ENCODE measurements at regions not wholly inside any gene's neighbourhood (a gene's known extent, or its start where the extent isn't known, plus 50 kb on each side); places are given as distances from the start of the nearest gene placed in this dataset.

- no peak for TF ChIP-seq JUND (IDR thresholded peaks at IDR 0.05; ENCODE audit: low read depth)
- no peak for DNase-seq (ENCODE audit: low read depth in 1 of 2, low spot score in 1 of 2)
- in situ Hi-C loops (cut with HindIII; ENCODE audit: low pct_unique_long_range_greater_than_20kb, low sequenced_read_pairs), result no loop called here
These were observed 812.2 kb upstream of the TENM3 start for GRCh38 chr4:181431006-181431405.

GRCh38 chr4:181431661-181432060 is 811.5 kb upstream of the TENM3 start:
- no peak for TF ChIP-seq JUND (IDR thresholded peaks at IDR 0.05; ENCODE audit: low read depth)
- in situ Hi-C loops (cut with HindIII; ENCODE audit: low pct_unique_long_range_greater_than_20kb, low sequenced_read_pairs), result no loop called here
- DNase-seq (ENCODE audit: low read depth in 1 of 2, low spot score in 1 of 2), result no peak

DNA sequence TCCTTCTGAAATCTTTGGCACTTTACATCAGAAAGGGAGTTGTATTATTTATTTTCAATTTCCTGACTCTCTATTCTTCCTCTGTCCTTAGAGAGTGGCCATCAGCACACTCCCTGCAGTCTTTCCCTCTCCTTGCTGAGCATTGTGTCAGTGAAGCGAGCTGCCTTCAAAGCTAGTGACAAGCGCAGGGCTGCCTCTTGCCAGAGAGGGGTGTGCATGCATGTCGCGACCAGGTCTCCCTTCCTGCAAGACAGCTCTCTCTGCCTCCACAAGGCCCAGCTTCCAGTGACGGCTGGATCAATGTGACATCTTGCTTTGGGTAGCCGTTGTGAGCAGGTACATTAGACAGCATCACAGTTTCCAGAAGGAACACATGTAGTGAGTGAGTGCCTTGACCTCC is 810.9 kb upstream of the TENM3 start:
- in situ Hi-C loops (cut with HindIII; ENCODE audit: low pct_unique_long_range_greater_than_20kb, low sequenced_read_pairs), result no loop called here
- no peak for DNase-seq (ENCODE audit: low read depth in 1 of 2, low spot score in 1 of 2)
- TF ChIP-seq JUND (IDR thresholded peaks at IDR 0.05; ENCODE audit: low read depth), result no peak

GRCh38 chr4:181437895-181438294 is 805.3 kb upstream of the TENM3 start:
- no peak for TF ChIP-seq JUND (IDR thresholded peaks at IDR 0.05; ENCODE audit: low read depth)
- in situ Hi-C loops (cut with HindIII; ENCODE audit: low pct_unique_long_range_greater_than_20kb, low sequenced_read_pairs), result no loop called here
- DNase-seq (ENCODE audit: low read depth in 1 of 2, low spot score in 1 of 2), result no peak

GRCh38 chr4:181438641-181439040 is 804.6 kb upstream of the TENM3 start:
- no peak for TF ChIP-seq JUND (IDR thresholded peaks at IDR 0.05; ENCODE audit: low read depth)
- DNase-seq (ENCODE audit: low read depth in 1 of 2, low spot score in 1 of 2), result no peak
- in situ Hi-C loops (cut with HindIII; ENCODE audit: low pct_unique_long_range_greater_than_20kb, low sequenced_read_pairs), result no loop called here

- in situ Hi-C loops (cut with HindIII; ENCODE audit: low pct_unique_long_range_greater_than_20kb, low sequenced_read_pairs), result no loop called here
- TF ChIP-seq JUND (IDR thresholded peaks at IDR 0.05; ENCODE audit: low read depth), result no peak
- no peak for DNase-seq (ENCODE audit: low read depth in 1 of 2, low spot score in 1 of 2)
These were observed 800.2 kb upstream of the TENM3 start for GRCh38 chr4:181443021-181443420.

DNA sequence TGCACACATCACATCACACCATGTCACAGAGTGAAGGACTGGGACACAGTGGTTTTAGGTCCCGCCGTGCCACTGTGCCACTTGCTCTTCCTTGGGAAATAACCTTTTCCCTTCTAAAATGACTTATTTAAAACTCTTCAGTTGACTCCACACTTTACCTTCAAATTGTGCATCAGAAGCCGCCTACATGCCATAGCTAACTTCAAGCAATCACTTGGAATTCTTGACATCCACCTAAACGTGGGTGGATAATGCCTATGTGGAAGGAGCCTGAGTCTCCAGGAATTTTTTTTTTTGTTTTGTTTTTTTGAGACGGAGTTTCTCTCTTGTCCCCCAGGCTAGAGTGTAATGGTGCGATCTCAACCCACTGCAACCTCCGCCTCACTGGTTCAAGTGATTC is 777.4 kb upstream of the TENM3 start:
- in situ Hi-C loops (cut with HindIII; ENCODE audit: low pct_unique_long_range_greater_than_20kb, low sequenced_read_pairs), result no loop called here
- TF ChIP-seq JUND (IDR thresholded peaks at IDR 0.05; ENCODE audit: low read depth), result no peak
- DNase-seq (ENCODE audit: low read depth in 1 of 2, low spot score in 1 of 2), result no peak

- TF ChIP-seq JUND (IDR thresholded peaks at IDR 0.05; ENCODE audit: low read depth), result no peak
- in situ Hi-C loops (cut with HindIII; ENCODE audit: low pct_unique_long_range_greater_than_20kb, low sequenced_read_pairs), result no loop called here
- no peak for DNase-seq (ENCODE audit: low read depth in 1 of 2, low spot score in 1 of 2)
These were observed 774.8 kb upstream of the TENM3 start for GRCh38 chr4:181468451-181468850.

GRCh38 chr4:181470306-181470705 is 772.9 kb upstream of the TENM3 start:
- in situ Hi-C loops (cut with HindIII; ENCODE audit: low pct_unique_long_range_greater_than_20kb, low sequenced_read_pairs), result no loop called here
- TF ChIP-seq JUND (IDR thresholded peaks at IDR 0.05; ENCODE audit: low read depth), result no peak
- DNase-seq (ENCODE audit: low read depth in 1 of 2, low spot score in 1 of 2), result no peak

DNA sequence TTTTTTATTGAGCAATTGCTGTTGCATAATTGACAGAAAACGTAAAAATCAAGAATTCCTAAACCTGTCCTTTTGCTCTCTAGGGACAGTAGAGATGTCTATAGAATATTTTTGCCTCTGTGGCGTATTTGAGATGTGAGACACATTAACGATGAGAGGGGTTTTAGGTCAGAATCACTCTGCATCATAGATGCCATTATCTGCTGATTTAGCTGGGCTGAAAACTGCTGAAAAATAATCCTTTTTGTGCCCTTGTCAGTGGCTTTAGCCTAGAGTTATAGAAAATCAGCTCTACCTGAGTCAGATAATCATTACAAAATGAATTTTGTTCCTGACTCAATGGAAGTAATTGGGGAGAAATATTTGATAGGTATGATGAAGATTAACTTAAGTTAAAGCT is 767.8 kb upstream of the TENM3 start:
- no peak for DNase-seq (ENCODE audit: low read depth in 1 of 2, low spot score in 1 of 2)
- in situ Hi-C loops (cut with HindIII; ENCODE audit: low pct_unique_long_range_greater_than_20kb, low sequenced_read_pairs), result no loop called here
- no peak for TF ChIP-seq JUND (IDR thresholded peaks at IDR 0.05; ENCODE audit: low read depth)

- in situ Hi-C loops (cut with HindIII; ENCODE audit: low pct_unique_long_range_greater_than_20kb, low sequenced_read_pairs), result no loop called here
These were observed 767.3 kb upstream of the TENM3 start for GRCh38 chr4:181475781-181476507.

DNA sequence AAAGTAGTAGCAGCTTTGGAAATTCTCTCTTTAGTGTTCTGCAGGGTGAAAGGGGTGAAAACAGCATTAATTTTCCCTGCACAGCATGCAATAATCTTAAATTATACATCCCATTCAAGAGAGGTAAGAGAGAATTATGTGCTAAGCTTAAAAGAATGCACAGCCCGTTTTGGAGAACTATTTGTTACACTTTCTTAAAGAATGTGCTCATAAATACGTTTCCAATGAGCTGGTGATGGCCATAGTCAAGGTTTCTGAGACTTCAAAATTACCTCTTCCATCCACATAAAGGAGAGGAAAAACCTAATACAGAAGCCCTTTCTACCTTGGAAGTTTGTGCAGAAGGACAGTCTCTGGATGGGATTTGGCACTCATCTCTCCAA is 766.7 kb upstream of the TENM3 start:
- in situ Hi-C loops (cut with HindIII; ENCODE audit: low pct_unique_long_range_greater_than_20kb, low sequenced_read_pairs), result no loop called here
- no peak for TF ChIP-seq JUND (IDR thresholded peaks at IDR 0.05; ENCODE audit: low read depth)
- no peak for DNase-seq (ENCODE audit: low read depth in 1 of 2, low spot score in 1 of 2)

More at GRCh38 chr4:181475781-181476507, 767.3 kb upstream of the TENM3 start:
- no peak for TF ChIP-seq JUND (IDR thresholded peaks at IDR 0.05; ENCODE audit: low read depth)
- no peak for DNase-seq (ENCODE audit: low read depth in 1 of 2, low spot score in 1 of 2)

DNA sequence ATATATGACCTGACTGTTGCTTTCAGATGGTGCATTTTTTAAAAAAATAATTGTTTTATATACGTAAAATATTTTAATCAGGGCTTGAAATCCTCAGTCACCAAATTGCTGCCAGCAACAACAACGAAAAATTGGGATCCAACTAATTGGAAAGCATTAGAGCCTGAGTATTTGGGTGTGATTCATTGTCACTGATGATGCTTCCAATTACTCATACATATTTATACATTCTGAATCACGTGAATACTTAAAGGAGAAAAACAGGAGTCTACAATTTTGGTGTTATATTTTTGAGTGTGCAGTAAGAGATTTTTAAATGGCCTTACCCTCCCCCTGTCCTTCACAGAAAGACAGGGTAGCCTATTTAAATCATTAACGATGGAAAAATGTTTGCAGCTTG is 765.6 kb upstream of the TENM3 start:
- DNase-seq (ENCODE audit: low read depth in 1 of 2, low spot score in 1 of 2), result no peak
- TF ChIP-seq JUND (IDR thresholded peaks at IDR 0.05; ENCODE audit: low read depth), result no peak
- in situ Hi-C loops (cut with HindIII; ENCODE audit: low pct_unique_long_range_greater_than_20kb, low sequenced_read_pairs), result no loop called here

- in situ Hi-C loops (cut with HindIII; ENCODE audit: low pct_unique_long_range_greater_than_20kb, low sequenced_read_pairs), result no loop called here
- DNase-seq (ENCODE audit: low read depth in 1 of 2, low spot score in 1 of 2), result no peak
- no peak for TF ChIP-seq JUND (IDR thresholded peaks at IDR 0.05; ENCODE audit: low read depth)
These were observed 764.5 kb upstream of the TENM3 start for GRCh38 chr4:181478656-181479055.
